GM23338 (cell line): ENCODE measurements at regions not wholly inside any gene's neighbourhood (a gene's known extent, or its start where the extent isn't known, plus 50 kb on each side); places are given as distances from the start of the nearest gene placed in this dataset.
"Not testable (repeated sequence)": the region's sequence is repeated elsewhere in the genome, so short reads cannot be mapped to it uniquely, and the experiment has no call there.

Experiments
- ATAC-seq: fragments of 200-7000 bp; cut with Tn5 transposase; 3 replicates; pipeline ENCODE4 v1.9.1; 2020
- DNase-seq: peaks from one replicate; pipeline ENCODE4 v3.0.0-alpha.2; 2015; ENCODE audit warnings: low spot score
- H2AFZ ChIP-seq: fragments of 200-600 bp; sonication (generic); 2 replicates; pipeline ENCODE4 v1.8.0; 2016; ENCODE audit warnings: antibody characterized with exemption, mild to moderate bottlenecking, moderate library complexity
- H3F3A ChIP-seq: fragments of 200-600 bp; sonication (generic); replicated peaks from 2 replicates; pipeline ENCODE4 v1.8.0; 2017; ENCODE audit warnings: antibody characterized with exemption, mixed run types, low read depth
- H3K27ac ChIP-seq: fragments of 200-600 bp; sonication (generic); 2 replicates; pipeline ENCODE4 v1.6.1; 2016; ENCODE audit warnings: low read depth
- H3K27me3 ChIP-seq: fragments of 200-600 bp; sonication (generic); 2 replicates; pipeline ENCODE4 v1.8.0; 2016; ENCODE audit warnings: mild to moderate bottlenecking, mixed run types, moderate library complexity; ENCODE audit not compliant: insufficient read depth
- H3K36me3 ChIP-seq: fragments of 200-600 bp; sonication (generic); 2 replicates; pipeline ENCODE4 v1.8.0; 2016; ENCODE audit warnings: mild to moderate bottlenecking; ENCODE audit not compliant: insufficient read depth
- H3K4me1 ChIP-seq: fragments of 200-600 bp; sonication (generic); 2 replicates; pipeline ENCODE4 v1.8.0; 2016; ENCODE audit warnings: mild to moderate bottlenecking, moderate library complexity; ENCODE audit not compliant: insufficient read depth
- H3K4me2 ChIP-seq: fragments of 200-600 bp; sonication (generic); 2 replicates; pipeline ENCODE4 v1.7.1; 2017; ENCODE audit warnings: mixed run types
- H3K4me3 ChIP-seq: fragments of 200-600 bp; sonication (generic); 2 replicates; pipeline ENCODE4 v1.6.1; 2016; ENCODE audit warnings: mixed run types
- H3K79me2 ChIP-seq: fragments of 200-600 bp; sonication (generic); replicated peaks from 2 replicates; pipeline ENCODE4 v1.8.0; 2017; ENCODE audit warnings: mild to moderate bottlenecking; ENCODE audit not compliant: insufficient read depth
- H3K9me2 ChIP-seq: fragments of 200-600 bp; sonication (generic); 2 replicates; pipeline ENCODE4 v1.8.0; 2017; ENCODE audit not compliant: insufficient read depth
- H4K20me1 ChIP-seq: fragments of 200-600 bp; sonication (generic); replicated peaks from 2 replicates; pipeline ENCODE4 v1.8.0; 2017; ENCODE audit warnings: mild to moderate bottlenecking; ENCODE audit not compliant: insufficient read depth
- H3K27ac Mint-ChIP-seq: 2 replicates; pipeline ENCODE4 v1.8.0; 2020; ENCODE audit warnings: inconsistent platforms, mild to moderate bottlenecking, moderate library complexity, mixed read lengths
- H3K27me3 Mint-ChIP-seq: 3 replicates; pipeline ENCODE4 v1.8.0; 2022; ENCODE audit warnings: low read depth, mild to moderate bottlenecking, moderate library complexity, mixed read lengths, inconsistent platforms; ENCODE audit not compliant: insufficient read depth, poor library complexity
- H3K36me3 Mint-ChIP-seq: 3 replicates; pipeline ENCODE4 v1.8.0; 2021; ENCODE audit warnings: low read depth, mild to moderate bottlenecking, inconsistent platforms, moderate library complexity, mixed read lengths
- H3K4me1 Mint-ChIP-seq: 3 replicates; pipeline ENCODE4 v1.8.0; 2020; ENCODE audit warnings: mild to moderate bottlenecking, inconsistent platforms, mixed read lengths
- H3K4me3 Mint-ChIP-seq: 3 replicates; pipeline ENCODE4 v1.8.0; 2021; ENCODE audit warnings: moderate library complexity, mild to moderate bottlenecking, inconsistent platforms, mixed read lengths
- H3K9me3 Mint-ChIP-seq: 3 replicates; pipeline ENCODE4 v1.8.0; 2020; ENCODE audit warnings: moderate library complexity, mild to moderate bottlenecking, inconsistent platforms, mixed read lengths
- EZH2phosphoT487 ChIP-seq: fragments of 200-600 bp; sonication (generic); IDR thresholded peaks from one replicate; pipeline ENCODE4 v1.8.1; 2018; ENCODE audit warnings: antibody characterized with exemption; ENCODE audit not compliant: unreplicated experiment
- JUNB ChIP-seq: IDR thresholded peaks from one replicate; pipeline ENCODE4 v1.6.1; 2016; ENCODE audit warnings: antibody characterized with exemption; ENCODE audit not compliant: unreplicated experiment
- NANOG ChIP-seq: IDR thresholded peaks from 2 replicates; pipeline ENCODE4 v1.6.1; 2016; ENCODE audit warnings: antibody characterized with exemption, borderline replicate concordance
- STAT1 ChIP-seq: IDR thresholded peaks from one replicate; pipeline ENCODE4 v1.6.1; 2016; ENCODE audit warnings: antibody characterized with exemption; ENCODE audit not compliant: unreplicated experiment
- ZNF114 ChIP-seq: fragments of 250-450 bp; sonication (Bioruptor Pico); IDR thresholded peaks from 2 replicates; pipeline ENCODE4 v1.5.0; 2020; ENCODE audit warnings: mild to moderate bottlenecking, moderate library complexity
- ZNF331 ChIP-seq: fragments of 250-450 bp; sonication (Bioruptor Pico); IDR thresholded peaks from 2 replicates; pipeline ENCODE4 v1.5.0; 2020; ENCODE audit warnings: low read depth, mild to moderate bottlenecking, moderate library complexity
- TF ChIP-seq, protein P1 (sequence below): fragments of 250-450 bp; sonication (Bioruptor Pico); IDR thresholded peaks from 2 replicates; pipeline ENCODE4 v1.5.0; 2020; ENCODE audit warnings: mild to moderate bottlenecking, moderate library complexity
- TF ChIP-seq, protein P2 (sequence below): IDR thresholded peaks from 2 replicates; pipeline ENCODE4 v1.6.1; 2016; ENCODE audit warnings: antibody characterized with exemption
- TF ChIP-seq, protein P3 (sequence below), 2 experiments: fragments of 200-600 bp in 1 of 2; sonication (generic) in 1 of 2; conservative IDR thresholded peaks; 2 replicates each; pipeline versions ENCODE4 v1.5.1 to v1.6.1; 2016 to 2017; ENCODE audit warnings: antibody characterized with exemption in 2 of 2, low read depth in 2 of 2, mild to moderate bottlenecking in 2 of 2, moderate library complexity in 1 of 2

DNA sequence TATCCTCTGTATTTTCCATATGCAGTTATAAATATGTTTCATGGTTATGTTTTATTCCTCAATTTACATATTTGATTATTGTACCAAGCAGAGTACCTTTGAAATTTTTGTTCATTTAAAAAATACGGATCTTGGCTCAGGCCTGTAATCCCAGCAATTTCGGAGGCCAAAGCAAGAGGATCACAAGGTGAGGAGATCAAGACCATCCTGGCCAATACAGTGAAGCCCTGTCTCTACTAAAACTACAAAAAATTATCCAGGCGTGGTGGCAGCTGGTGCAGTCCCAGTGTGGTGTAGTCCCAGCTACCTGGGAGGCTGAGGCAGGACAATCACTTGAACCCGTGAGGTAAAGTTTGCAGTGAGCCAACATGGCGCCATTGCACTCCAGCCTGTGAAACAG, 251.2 kb upstream of the TPTE start:
- not testable (repeated sequence) for H3K4me1 ChIP-seq, H3K27ac ChIP-seq, H4K20me1 ChIP-seq, H3K4me1 Mint-ChIP-seq, H3K36me3 ChIP-seq, H3K79me2 ChIP-seq, H3K9me2 ChIP-seq, H3K4me2 ChIP-seq, ATAC-seq, H3F3A ChIP-seq, H3K4me3 ChIP-seq, H3K27ac Mint-ChIP-seq, H3K27me3 ChIP-seq, H3K4me3 Mint-ChIP-seq, H2AFZ ChIP-seq
- H3K9me3 Mint-ChIP-seq: peaks cover 23% of the 10 kb centered on the region
- H3K36me3 Mint-ChIP-seq: peaks cover 17% of the 10 kb centered on the region
- DNase-seq: peak; percentile 54
- H3K27me3 Mint-ChIP-seq: peaks cover 13% of the 10 kb centered on the region

DNA sequence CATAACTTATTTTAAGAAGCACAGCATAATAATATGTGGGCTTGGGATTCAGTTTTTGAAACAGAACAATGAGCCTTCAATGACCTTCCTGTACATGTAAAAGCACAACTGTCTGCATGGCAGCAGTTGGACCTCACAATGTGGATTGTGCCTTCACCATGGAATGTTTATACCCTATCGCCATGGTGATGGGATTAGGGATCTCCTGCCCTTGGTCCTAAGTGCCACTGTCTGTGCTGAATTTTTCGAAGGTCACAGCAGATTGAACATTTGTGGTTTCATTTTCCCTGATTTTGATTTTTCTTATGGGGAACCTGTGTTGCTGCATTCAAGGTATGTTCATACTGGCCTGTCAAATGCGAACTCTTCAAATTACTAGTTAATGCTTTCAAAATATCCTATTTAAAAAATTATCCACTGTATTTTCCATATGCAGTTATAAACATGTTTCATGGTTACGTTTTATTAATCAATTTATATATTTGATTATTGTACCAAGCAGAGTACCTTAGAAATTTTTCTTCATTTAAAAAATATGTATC, 249.6 kb upstream of the TPTE start:
- not testable (repeated sequence) for H3K9me2 ChIP-seq, H3K79me2 ChIP-seq, H3K36me3 ChIP-seq, H3K4me1 Mint-ChIP-seq, H2AFZ ChIP-seq, H3K4me3 Mint-ChIP-seq, H3F3A ChIP-seq, H3K27me3 ChIP-seq, H3K27ac ChIP-seq, H3K27ac Mint-ChIP-seq, DNase-seq, ATAC-seq, H3K4me1 ChIP-seq, H3K4me2 ChIP-seq, H4K20me1 ChIP-seq
- Mint-ChIP-seq H3K9me3 (peaks cover 23% of the 10 kb centered on the region), H3K36me3 (peaks cover 17% of the 10 kb centered on the region), H3K27me3 (peaks cover 13% of the 10 kb centered on the region)
- peak overlapping the region; percentile 26; the same call in 1 of the 2 replicates for H3K4me3 ChIP-seq

DNA sequence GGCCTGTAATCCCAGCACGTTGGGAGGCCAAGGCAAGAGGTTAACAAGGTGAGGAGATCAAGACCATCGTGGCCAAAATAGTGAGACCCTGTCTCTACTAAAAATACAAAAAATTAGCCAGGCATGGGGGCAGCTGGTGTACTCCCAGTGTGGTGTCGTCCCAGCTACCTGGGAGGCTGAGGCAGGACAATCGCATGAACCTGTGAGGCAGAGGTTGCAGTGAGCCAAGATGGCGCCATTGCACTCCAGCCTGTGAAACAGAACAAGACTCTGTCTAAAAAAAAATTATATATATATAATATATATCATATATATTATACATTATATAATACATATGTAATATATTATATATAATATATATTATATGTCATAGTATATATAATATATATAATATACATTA, 249.2 kb upstream of the TPTE start:
- Histone ChIP-seq H3F3A (peaks cover 10% of the 10 kb centered on the region; the same call in 1 of the 2 replicates), H3K36me3 (peaks cover 8% of the 10 kb centered on the region), H3K9me2 (no peaks in the 10 kb centered on the region), H3K4me1 (no peaks in the 10 kb centered on the region), H3K4me3 (peak overlapping the region; percentile 26; the same call in 1 of the 2 replicates), H2AFZ (no peak overlapping the region), H3K4me2 (no peak overlapping the region), H3K79me2 (no peaks in the 10 kb centered on the region), H4K20me1 (no peaks in the 10 kb centered on the region), H3K27ac (no peak overlapping the region), H3K27me3 (no peaks in the 10 kb centered on the region)
- DNase-seq (no peak), ATAC-seq (no peak)
- Mint-ChIP-seq H3K4me1 (no peaks in the 10 kb centered on the region), H3K4me3 (no peak overlapping the region), H3K27ac (no peak overlapping the region), H3K27me3 (peaks cover 13% of the 10 kb centered on the region), H3K36me3 (peaks cover 17% of the 10 kb centered on the region), H3K9me3 (peaks cover 23% of the 10 kb centered on the region)
- TF ChIP-seq, protein P1, sequence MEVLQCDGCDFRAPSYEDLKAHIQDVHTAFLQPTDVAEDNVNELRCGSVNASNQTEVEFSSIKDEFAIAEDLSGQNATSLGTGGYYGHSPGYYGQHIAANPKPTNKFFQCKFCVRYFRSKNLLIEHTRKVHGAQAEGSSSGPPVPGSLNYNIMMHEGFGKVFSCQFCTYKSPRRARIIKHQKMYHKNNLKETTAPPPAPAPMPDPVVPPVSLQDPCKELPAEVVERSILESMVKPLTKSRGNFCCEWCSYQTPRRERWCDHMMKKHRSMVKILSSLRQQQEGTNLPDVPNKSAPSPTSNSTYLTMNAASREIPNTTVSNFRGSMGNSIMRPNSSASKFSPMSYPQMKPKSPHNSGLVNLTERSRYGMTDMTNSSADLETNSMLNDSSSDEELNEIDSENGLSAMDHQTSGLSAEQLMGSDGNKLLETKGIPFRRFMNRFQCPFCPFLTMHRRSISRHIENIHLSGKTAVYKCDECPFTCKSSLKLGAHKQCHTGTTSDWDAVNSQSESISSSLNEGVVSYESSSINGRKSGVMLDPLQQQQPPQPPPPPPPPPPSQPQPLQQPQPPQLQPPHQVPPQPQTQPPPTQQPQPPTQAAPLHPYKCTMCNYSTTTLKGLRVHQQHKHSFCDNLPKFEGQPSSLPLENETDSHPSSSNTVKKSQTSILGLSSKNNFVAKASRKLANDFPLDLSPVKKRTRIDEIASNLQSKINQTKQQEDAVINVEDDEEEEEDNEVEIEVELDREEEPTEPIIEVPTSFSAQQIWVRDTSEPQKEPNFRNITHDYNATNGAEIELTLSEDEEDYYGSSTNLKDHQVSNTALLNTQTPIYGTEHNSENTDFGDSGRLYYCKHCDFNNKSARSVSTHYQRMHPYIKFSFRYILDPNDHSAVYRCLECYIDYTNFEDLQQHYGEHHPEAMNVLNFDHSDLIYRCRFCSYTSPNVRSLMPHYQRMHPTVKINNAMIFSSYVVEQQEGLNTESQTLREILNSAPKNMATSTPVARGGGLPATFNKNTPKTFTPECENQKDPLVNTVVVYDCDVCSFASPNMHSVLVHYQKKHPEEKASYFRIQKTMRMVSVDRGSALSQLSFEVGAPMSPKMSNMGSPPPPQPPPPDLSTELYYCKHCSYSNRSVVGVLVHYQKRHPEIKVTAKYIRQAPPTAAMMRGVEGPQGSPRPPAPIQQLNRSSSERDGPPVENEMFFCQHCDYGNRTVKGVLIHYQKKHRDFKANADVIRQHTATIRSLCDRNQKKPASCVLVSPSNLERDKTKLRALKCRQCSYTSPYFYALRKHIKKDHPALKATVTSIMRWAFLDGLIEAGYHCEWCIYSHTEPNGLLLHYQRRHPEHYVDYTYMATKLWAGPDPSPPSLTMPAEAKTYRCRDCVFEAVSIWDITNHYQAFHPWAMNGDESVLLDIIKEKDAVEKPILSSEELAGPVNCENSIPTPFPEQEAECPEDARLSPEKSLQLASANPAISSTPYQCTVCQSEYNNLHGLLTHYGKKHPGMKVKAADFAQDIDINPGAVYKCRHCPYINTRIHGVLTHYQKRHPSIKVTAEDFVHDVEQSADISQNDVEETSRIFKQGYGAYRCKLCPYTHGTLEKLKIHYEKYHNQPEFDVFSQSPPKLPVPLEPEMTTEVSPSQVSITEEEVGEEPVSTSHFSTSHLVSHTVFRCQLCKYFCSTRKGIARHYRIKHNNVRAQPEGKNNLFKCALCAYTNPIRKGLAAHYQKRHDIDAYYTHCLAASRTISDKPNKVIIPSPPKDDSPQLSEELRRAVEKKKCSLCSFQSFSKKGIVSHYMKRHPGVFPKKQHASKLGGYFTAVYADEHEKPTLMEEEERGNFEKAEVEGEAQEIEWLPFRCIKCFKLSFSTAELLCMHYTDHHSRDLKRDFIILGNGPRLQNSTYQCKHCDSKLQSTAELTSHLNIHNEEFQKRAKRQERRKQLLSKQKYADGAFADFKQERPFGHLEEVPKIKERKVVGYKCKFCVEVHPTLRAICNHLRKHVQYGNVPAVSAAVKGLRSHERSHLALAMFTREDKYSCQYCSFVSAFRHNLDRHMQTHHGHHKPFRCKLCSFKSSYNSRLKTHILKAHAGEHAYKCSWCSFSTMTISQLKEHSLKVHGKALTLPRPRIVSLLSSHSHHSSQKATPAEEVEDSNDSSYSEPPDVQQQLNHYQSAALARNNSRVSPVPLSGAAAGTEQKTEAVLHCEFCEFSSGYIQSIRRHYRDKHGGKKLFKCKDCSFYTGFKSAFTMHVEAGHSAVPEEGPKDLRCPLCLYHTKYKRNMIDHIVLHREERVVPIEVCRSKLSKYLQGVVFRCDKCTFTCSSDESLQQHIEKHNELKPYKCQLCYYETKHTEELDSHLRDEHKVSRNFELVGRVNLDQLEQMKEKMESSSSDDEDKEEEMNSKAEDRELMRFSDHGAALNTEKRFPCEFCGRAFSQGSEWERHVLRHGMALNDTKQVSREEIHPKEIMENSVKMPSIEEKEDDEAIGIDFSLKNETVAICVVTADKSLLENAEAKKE (CRISPR knock-in tag): no peak
- TF ChIP-seq, protein P2, sequence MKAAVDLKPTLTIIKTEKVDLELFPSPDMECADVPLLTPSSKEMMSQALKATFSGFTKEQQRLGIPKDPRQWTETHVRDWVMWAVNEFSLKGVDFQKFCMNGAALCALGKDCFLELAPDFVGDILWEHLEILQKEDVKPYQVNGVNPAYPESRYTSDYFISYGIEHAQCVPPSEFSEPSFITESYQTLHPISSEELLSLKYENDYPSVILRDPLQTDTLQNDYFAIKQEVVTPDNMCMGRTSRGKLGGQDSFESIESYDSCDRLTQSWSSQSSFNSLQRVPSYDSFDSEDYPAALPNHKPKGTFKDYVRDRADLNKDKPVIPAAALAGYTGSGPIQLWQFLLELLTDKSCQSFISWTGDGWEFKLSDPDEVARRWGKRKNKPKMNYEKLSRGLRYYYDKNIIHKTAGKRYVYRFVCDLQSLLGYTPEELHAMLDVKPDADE: no peak
- TF ChIP-seq ZNF114 (CRISPR knock-in tag) (no peak), ZNF331 (CRISPR knock-in tag) (no peak), NANOG (no peak), EZH2phosphoT487 (no peak), STAT1 (no peak), JUNB (no peak)
- TF ChIP-seq, protein P3, sequence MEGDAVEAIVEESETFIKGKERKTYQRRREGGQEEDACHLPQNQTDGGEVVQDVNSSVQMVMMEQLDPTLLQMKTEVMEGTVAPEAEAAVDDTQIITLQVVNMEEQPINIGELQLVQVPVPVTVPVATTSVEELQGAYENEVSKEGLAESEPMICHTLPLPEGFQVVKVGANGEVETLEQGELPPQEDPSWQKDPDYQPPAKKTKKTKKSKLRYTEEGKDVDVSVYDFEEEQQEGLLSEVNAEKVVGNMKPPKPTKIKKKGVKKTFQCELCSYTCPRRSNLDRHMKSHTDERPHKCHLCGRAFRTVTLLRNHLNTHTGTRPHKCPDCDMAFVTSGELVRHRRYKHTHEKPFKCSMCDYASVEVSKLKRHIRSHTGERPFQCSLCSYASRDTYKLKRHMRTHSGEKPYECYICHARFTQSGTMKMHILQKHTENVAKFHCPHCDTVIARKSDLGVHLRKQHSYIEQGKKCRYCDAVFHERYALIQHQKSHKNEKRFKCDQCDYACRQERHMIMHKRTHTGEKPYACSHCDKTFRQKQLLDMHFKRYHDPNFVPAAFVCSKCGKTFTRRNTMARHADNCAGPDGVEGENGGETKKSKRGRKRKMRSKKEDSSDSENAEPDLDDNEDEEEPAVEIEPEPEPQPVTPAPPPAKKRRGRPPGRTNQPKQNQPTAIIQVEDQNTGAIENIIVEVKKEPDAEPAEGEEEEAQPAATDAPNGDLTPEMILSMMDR (conservative IDR thresholded peaks at IDR 0.05; ENCODE audit: low read depth in 2 of 2): no peak
